ENCODE measurements at regions not wholly inside any gene's neighbourhood (a gene's known extent, or its start where the extent isn't known, plus 50 kb on each side); places are given as distances from the start of the nearest gene placed in this dataset.

DNA sequence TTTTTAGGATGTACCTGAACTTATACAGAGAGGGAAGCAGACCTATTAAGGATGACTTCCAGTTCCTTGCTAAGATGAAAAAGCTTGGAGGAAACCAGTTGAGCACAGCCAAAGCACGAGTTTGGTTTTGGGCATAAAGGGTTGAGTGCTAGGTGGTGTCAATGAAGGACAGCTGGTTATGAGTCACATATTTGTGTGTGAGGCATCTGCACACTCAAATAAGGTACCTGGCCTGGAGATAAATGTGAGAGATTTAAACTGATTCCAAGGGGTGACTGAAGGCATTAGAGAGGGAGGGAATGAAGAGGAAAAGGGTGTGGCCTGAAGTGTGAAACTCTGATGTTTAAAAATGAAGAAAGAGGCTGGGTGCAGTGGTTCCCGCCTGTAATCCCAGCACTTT, 486.7 kb downstream of the DIPK2A start:
- no peaks in the 10 kb centered on the region for H3K27me3 ChIP-seq (replicated peaks; ENCODE audit: insufficient read depth, low read depth, low read length, poor library complexity)
- BruUV-seq (replicated peaks) = no TSS peak
- no peaks in the 10 kb centered on the region for H3K9me3 ChIP-seq (ENCODE audit: low read depth, low read length, poor library complexity, severe bottlenecking)
- H3K36me3 ChIP-seq (ENCODE audit: insufficient read depth, low read length, poor library complexity, severe bottlenecking) = no peaks in the 10 kb centered on the region
- ChIA-PET POLR2A (ENCODE audit: low non-redundant PET) (no interaction called here), CTCF (no interaction called here)
- H3K4me1 ChIP-seq (ENCODE audit: insufficient read depth, low read length, poor library complexity, severe bottlenecking) = no peaks in the 10 kb centered on the region
- TF ChIP-seq, protein P1, sequence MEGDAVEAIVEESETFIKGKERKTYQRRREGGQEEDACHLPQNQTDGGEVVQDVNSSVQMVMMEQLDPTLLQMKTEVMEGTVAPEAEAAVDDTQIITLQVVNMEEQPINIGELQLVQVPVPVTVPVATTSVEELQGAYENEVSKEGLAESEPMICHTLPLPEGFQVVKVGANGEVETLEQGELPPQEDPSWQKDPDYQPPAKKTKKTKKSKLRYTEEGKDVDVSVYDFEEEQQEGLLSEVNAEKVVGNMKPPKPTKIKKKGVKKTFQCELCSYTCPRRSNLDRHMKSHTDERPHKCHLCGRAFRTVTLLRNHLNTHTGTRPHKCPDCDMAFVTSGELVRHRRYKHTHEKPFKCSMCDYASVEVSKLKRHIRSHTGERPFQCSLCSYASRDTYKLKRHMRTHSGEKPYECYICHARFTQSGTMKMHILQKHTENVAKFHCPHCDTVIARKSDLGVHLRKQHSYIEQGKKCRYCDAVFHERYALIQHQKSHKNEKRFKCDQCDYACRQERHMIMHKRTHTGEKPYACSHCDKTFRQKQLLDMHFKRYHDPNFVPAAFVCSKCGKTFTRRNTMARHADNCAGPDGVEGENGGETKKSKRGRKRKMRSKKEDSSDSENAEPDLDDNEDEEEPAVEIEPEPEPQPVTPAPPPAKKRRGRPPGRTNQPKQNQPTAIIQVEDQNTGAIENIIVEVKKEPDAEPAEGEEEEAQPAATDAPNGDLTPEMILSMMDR (conservative IDR thresholded peaks at IDR 0.05; ENCODE audit: low read depth, low read length) = no peak
- no peak for TF ChIP-seq EZH2 (IDR thresholded peaks at IDR 0.05; ENCODE audit: borderline replicate concordance, low read depth, low read length, poor library complexity, severe bottlenecking)
- intact Hi-C loops (cut with micrococcal nuclease; ENCODE audit: unreplicated experiment) = no loop called here
- no peak overlapping the region for H3K27ac ChIP-seq (ENCODE audit: low read depth, low read length, poor library complexity, severe bottlenecking)
- no peak overlapping the region for H3K4me3 ChIP-seq (ENCODE audit: low read depth, low read length, poor library complexity, severe bottlenecking)
- DNase-seq (ENCODE audit: low spot score) = no peak

DNA sequence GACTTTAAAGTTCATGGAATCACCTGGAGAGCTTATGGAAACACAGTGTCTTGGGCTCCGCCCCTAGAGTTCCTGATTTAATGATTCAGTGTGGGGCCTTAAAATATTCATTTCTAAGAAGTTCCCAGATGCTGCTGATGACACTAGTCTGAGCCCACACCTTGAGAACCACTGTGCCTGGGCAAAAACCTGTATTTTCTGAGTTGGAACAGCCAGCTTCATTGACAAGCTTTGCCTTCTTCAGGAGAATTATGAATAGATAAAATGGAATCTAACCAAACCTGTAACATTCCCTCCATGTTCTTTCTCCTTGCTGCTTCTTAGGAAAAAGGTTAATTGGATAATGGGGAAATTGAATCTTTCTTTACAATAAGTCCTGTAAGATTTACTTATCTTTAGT, 490.7 kb downstream of the DIPK2A start:
- peaks cover 6% of the 10 kb centered on the region for H3K4me1 ChIP-seq (ENCODE audit: insufficient read depth, low read length, poor library complexity, severe bottlenecking)
- DNase-seq (ENCODE audit: low spot score) = no peak
- H3K27ac ChIP-seq (ENCODE audit: low read depth, low read length, poor library complexity, severe bottlenecking) = no peak overlapping the region
- H3K4me3 ChIP-seq (ENCODE audit: low read depth, low read length, poor library complexity, severe bottlenecking) = no peak overlapping the region
- POLR2A ChIA-PET (ENCODE audit: low non-redundant PET) = no interaction called here
- BruUV-seq (replicated peaks) = no TSS peak
- no peaks in the 10 kb centered on the region for H3K27me3 ChIP-seq (replicated peaks; ENCODE audit: insufficient read depth, low read depth, low read length, poor library complexity)
- CTCF ChIA-PET = no interaction called here
- TF ChIP-seq, protein P1 (conservative IDR thresholded peaks at IDR 0.05; ENCODE audit: low read depth, low read length) = no peak
- no peak for TF ChIP-seq EZH2 (IDR thresholded peaks at IDR 0.05; ENCODE audit: borderline replicate concordance, low read depth, low read length, poor library complexity, severe bottlenecking)
- intact Hi-C loops (cut with micrococcal nuclease; ENCODE audit: unreplicated experiment) = no loop called here
- H3K36me3 ChIP-seq (ENCODE audit: insufficient read depth, low read length, poor library complexity, severe bottlenecking) = no peaks in the 10 kb centered on the region
- no peaks in the 10 kb centered on the region for H3K9me3 ChIP-seq (ENCODE audit: low read depth, low read length, poor library complexity, severe bottlenecking)

DNA sequence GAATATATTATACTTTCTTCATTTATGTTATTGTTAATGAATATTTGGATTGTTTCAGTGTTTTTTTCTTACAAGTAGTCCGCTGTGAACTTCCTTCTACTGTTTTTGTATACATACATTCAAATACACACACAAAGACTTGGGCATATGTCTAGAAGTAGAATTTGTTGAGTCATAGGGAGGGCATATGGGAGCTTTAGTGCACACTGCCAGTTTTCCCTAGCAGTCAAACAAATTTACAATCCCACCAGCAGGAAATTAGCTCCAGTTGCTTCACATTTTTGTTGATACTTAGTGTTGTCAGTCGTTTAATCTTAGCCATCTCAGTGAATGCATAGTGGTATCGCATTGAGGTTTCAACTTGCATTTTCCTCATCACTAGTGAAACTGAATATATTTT, 492.3 kb downstream of the DIPK2A start:
- Histone ChIP-seq H3K4me1 (ENCODE audit: insufficient read depth, low read length, poor library complexity, severe bottlenecking) (peaks cover 6% of the 10 kb centered on the region), H3K27ac (ENCODE audit: low read depth, low read length, poor library complexity, severe bottlenecking) (no peak overlapping the region), H3K9me3 (ENCODE audit: low read depth, low read length, poor library complexity, severe bottlenecking) (no peaks in the 10 kb centered on the region), H3K27me3 (replicated peaks; ENCODE audit: insufficient read depth, low read depth, low read length, poor library complexity) (no peaks in the 10 kb centered on the region), H3K36me3 (ENCODE audit: insufficient read depth, low read length, poor library complexity, severe bottlenecking) (no peaks in the 10 kb centered on the region), H3K4me3 (ENCODE audit: low read depth, low read length, poor library complexity, severe bottlenecking) (no peak overlapping the region)
- no peak for TF ChIP-seq EZH2 (IDR thresholded peaks at IDR 0.05; ENCODE audit: borderline replicate concordance, low read depth, low read length, poor library complexity, severe bottlenecking)
- TF ChIP-seq, protein P1 (conservative IDR thresholded peaks at IDR 0.05; ENCODE audit: low read depth, low read length) = no peak
- ChIA-PET CTCF (no interaction called here), POLR2A (ENCODE audit: low non-redundant PET) (no interaction called here)
- no TSS peak for BruUV-seq (replicated peaks)
- DNase-seq (ENCODE audit: low spot score) = peak; percentile 45
- intact Hi-C loops (cut with micrococcal nuclease; ENCODE audit: unreplicated experiment) = no loop called here

All from A673 (cell line).